Trophoblast cell (in vitro differentiated cells and primary cell): ENCODE measurements at regions not wholly inside any gene's neighbourhood (a gene's known extent, or its start where the extent isn't known, plus 50 kb on each side); places are given as distances from the start of the nearest gene placed in this dataset.

Experiments used
- DNase-seq, 2 donors: peaks; one replicate each; pipeline ENCODE4 v3.0.0-alpha.2; 2016
- H2AFZ ChIP-seq: 2 replicates; pipeline ENCODE4 v1.6.1; 2013; ENCODE audit warnings: low read length, moderate library complexity, mild to moderate bottlenecking; ENCODE audit not compliant: insufficient read depth, poor library complexity
- H2AK5ac ChIP-seq: 2 replicates; pipeline ENCODE4 v1.6.1; 2013; ENCODE audit warnings: mild to moderate bottlenecking, low read length
- H2BK120ac ChIP-seq: 2 replicates; pipeline ENCODE4 v1.6.1; 2013; ENCODE audit warnings: low read length, mild to moderate bottlenecking, moderate library complexity; ENCODE audit not compliant: insufficient read depth, poor library complexity
- H2BK12ac ChIP-seq: 2 replicates; pipeline ENCODE4 v1.6.1; 2013; ENCODE audit warnings: mild to moderate bottlenecking, low read length, moderate library complexity
- H2BK5ac ChIP-seq: 2 replicates; pipeline ENCODE4 v1.6.1; 2013; ENCODE audit warnings: low read length, low read depth, moderate library complexity, mild to moderate bottlenecking; ENCODE audit not compliant: poor library complexity
- H3K14ac ChIP-seq: 2 replicates; pipeline ENCODE4 v1.6.1; 2013; ENCODE audit warnings: mild to moderate bottlenecking, low read length
- H3K18ac ChIP-seq: 2 replicates; pipeline ENCODE4 v1.6.1; 2013; ENCODE audit warnings: mild to moderate bottlenecking, low read length
- H3K23ac ChIP-seq: 2 replicates; pipeline ENCODE4 v1.6.1; 2013; ENCODE audit warnings: low read length
- H3K27ac ChIP-seq: 2 replicates; pipeline ENCODE4 v1.5.1; 2013; ENCODE audit warnings: low read depth, mild to moderate bottlenecking, inconsistent platforms, low read length, moderate library complexity
- H3K27me3 ChIP-seq: 2 replicates; pipeline ENCODE4 v1.6.1; 2013; ENCODE audit warnings: inconsistent platforms, mild to moderate bottlenecking, low read length, moderate library complexity; ENCODE audit not compliant: insufficient read depth
- H3K36me3 ChIP-seq, 2 experiments: 1 replicate in 1 of 2; 2 replicates in 1 of 2; pipeline ENCODE4 v1.6.1; 2013; ENCODE audit warnings: low read length in 2 of 2, mild to moderate bottlenecking in 2 of 2, moderate library complexity in 1 of 2; ENCODE audit not compliant: insufficient read depth in 2 of 2, control insufficient read depth in 1 of 2
- H3K4ac ChIP-seq: 2 replicates; pipeline ENCODE4 v1.6.1; 2013; ENCODE audit warnings: low read depth, mild to moderate bottlenecking, low read length, moderate library complexity
- H3K4me1 ChIP-seq, 2 experiments: 1 replicate in 1 of 2; 2 replicates in 1 of 2; pipeline ENCODE4 v1.6.1; 2013; ENCODE audit warnings: low read length in 2 of 2, mild to moderate bottlenecking in 2 of 2, moderate library complexity in 1 of 2; ENCODE audit not compliant: insufficient read depth in 2 of 2, control insufficient read depth in 1 of 2
- H3K4me2 ChIP-seq: 2 replicates; pipeline ENCODE4 v1.6.1; 2013; ENCODE audit warnings: inconsistent platforms, mild to moderate bottlenecking, low read length, moderate library complexity
- H3K4me3 ChIP-seq: 2 replicates; pipeline ENCODE4 v1.5.1; 2013; ENCODE audit warnings: mild to moderate bottlenecking, low read depth, low read length, inconsistent platforms
- H3K79me1 ChIP-seq: one replicate; pipeline ENCODE4 v1.6.1; 2013; ENCODE audit warnings: low read length
- H3K79me2 ChIP-seq: 2 replicates; pipeline ENCODE4 v1.6.1; 2013; ENCODE audit warnings: low read length, mild to moderate bottlenecking; ENCODE audit not compliant: control insufficient read depth, insufficient read depth, poor library complexity
- H3K9ac ChIP-seq: 2 replicates; pipeline ENCODE4 v1.6.1; 2013; ENCODE audit warnings: mild to moderate bottlenecking, low read length
- H3K9me3 ChIP-seq: 2 replicates; pipeline ENCODE4 v1.6.1; 2013; ENCODE audit warnings: low read depth, mild to moderate bottlenecking, control low read depth, inconsistent platforms, low read length; ENCODE audit not compliant: insufficient read depth
- H4K12ac ChIP-seq: 2 replicates; pipeline ENCODE4 v1.6.1; 2013; ENCODE audit warnings: low read depth, mild to moderate bottlenecking, low read length, moderate library complexity
- H4K8ac ChIP-seq: 2 replicates; pipeline ENCODE4 v1.6.1; 2013; ENCODE audit warnings: low read depth, mild to moderate bottlenecking, low read length, moderate library complexity
- H4K91ac ChIP-seq: one replicate; pipeline ENCODE4 v1.6.1; 2013; ENCODE audit warnings: low read depth, mild to moderate bottlenecking, low read length, moderate library complexity
- WGBS: extraction: QIAGEN DNeasy Blood & Tissue Kit; methylation state at CpG from one replicate; pipeline ENCODE4 v1.1.7; 2013; ENCODE audit warnings: missing lambda C conversion rate; ENCODE audit not compliant: insufficient read length, insufficient coverage; ENCODE audit errors: extremely low coverage; 5-methylcytosine and 5-hydroxymethylcytosine counted together

DNA sequence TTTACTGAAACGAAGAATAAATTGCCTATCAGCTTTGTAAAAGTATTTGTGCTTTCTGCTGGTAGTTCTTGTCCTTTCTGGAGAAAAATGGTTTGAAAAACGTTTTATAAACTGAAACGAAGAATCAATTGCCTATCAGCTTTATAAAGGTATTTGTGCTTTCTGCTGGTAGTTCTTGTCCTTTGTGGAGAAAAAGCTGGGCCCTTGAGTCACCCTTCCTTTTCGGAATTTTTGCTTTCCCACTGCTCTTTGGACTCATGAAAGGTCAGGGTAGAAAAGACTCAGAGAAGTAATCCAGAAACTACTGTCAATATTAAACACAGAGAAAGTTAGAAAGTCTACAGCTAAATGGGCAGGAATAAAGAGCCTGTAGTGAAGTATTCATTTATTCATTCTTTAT, 72.8 kb downstream of the EOMES start:
- H4K12ac ChIP-seq = no peak overlapping the region
- peak in 1 of 2 donors; percentile 51 for DNase-seq
- H3K36me3 ChIP-seq = no peaks in the 10 kb centered on the region
- no peak overlapping the region for H4K8ac ChIP-seq
- no peak overlapping the region for H3K9ac ChIP-seq
- no peaks in the 10 kb centered on the region for H3K79me1 ChIP-seq
- no peak overlapping the region for H2AFZ ChIP-seq
- H2BK5ac ChIP-seq = no peak overlapping the region
- no peak overlapping the region for H3K4ac ChIP-seq
- H3K27ac ChIP-seq = no peak overlapping the region
- H2AK5ac ChIP-seq = no peak overlapping the region
- H3K4me1 ChIP-seq = no peaks in the 10 kb centered on the region
- H3K9me3 ChIP-seq = no peaks in the 10 kb centered on the region
- no peak overlapping the region for H4K91ac ChIP-seq
- no peak overlapping the region for H3K14ac ChIP-seq
- no peak overlapping the region for H3K23ac ChIP-seq
- no CpG with 5 or more reads among the region's 4 CpGs for WGBS
- H2BK12ac ChIP-seq = no peak overlapping the region
- H3K27me3 ChIP-seq = no peaks in the 10 kb centered on the region
- H3K4me2 ChIP-seq = no peak overlapping the region
- H3K4me3 ChIP-seq = no peak overlapping the region
- no peaks in the 10 kb centered on the region for H3K79me2 ChIP-seq
- no peak overlapping the region for H3K18ac ChIP-seq
- H2BK120ac ChIP-seq = no peak overlapping the region

GRCh38 chr3:27646896-27647295, 75.2 kb downstream of the EOMES start:
- H4K8ac ChIP-seq = no peak overlapping the region
- H3K9me3 ChIP-seq = no peaks in the 10 kb centered on the region
- no peaks in the 10 kb centered on the region for H3K27me3 ChIP-seq
- H2BK12ac ChIP-seq = no peak overlapping the region
- H3K4ac ChIP-seq = no peak overlapping the region
- no peak overlapping the region for H3K9ac ChIP-seq
- no peak for DNase-seq
- H2AK5ac ChIP-seq = no peak overlapping the region
- no peak overlapping the region for H3K4me2 ChIP-seq
- no peak overlapping the region for H3K4me3 ChIP-seq
- no peak overlapping the region for H3K23ac ChIP-seq
- no peaks in the 10 kb centered on the region for H3K79me1 ChIP-seq
- H2BK120ac ChIP-seq = no peak overlapping the region
- no peak overlapping the region for H3K18ac ChIP-seq
- no peaks in the 10 kb centered on the region for H3K79me2 ChIP-seq
- H4K12ac ChIP-seq = no peak overlapping the region
- H3K14ac ChIP-seq = no peak overlapping the region
- H2AFZ ChIP-seq = no peak overlapping the region
- no peaks in the 10 kb centered on the region for H3K36me3 ChIP-seq
- no peak overlapping the region for H3K27ac ChIP-seq
- H2BK5ac ChIP-seq = no peak overlapping the region
- no peaks in the 10 kb centered on the region for H3K4me1 ChIP-seq
- H4K91ac ChIP-seq = no peak overlapping the region

GRCh38 chr3:27644941-27645340, 77.2 kb downstream of the EOMES start:
- Histone ChIP-seq H3K4me1 (no peaks in the 10 kb centered on the region), H3K36me3 (no peaks in the 10 kb centered on the region)

GRCh38 chr3:27643355-27643754, 78.8 kb downstream of the EOMES start:
- Histone ChIP-seq H4K12ac (no peak overlapping the region), H3K36me3 (no peaks in the 10 kb centered on the region), H4K91ac (no peak overlapping the region), H2AK5ac (no peak overlapping the region), H3K4ac (no peak overlapping the region), H3K23ac (no peak overlapping the region), H3K27me3 (no peaks in the 10 kb centered on the region), H4K8ac (no peak overlapping the region), H2BK12ac (no peak overlapping the region), H3K4me3 (no peak overlapping the region), H3K18ac (no peak overlapping the region), H3K4me1 (no peaks in the 10 kb centered on the region), H3K27ac (no peak overlapping the region), H3K9me3 (no peaks in the 10 kb centered on the region), H3K9ac (no peak overlapping the region), H3K14ac (no peak overlapping the region), H2AFZ (no peak overlapping the region), H3K4me2 (no peak overlapping the region), H2BK120ac (no peak overlapping the region), H3K79me1 (no peaks in the 10 kb centered on the region), H3K79me2 (no peaks in the 10 kb centered on the region), H2BK5ac (no peak overlapping the region)
- no CpG with 5 or more reads among the region's 3 CpGs for WGBS
- peak in 1 of 2 donors; percentile 22 for DNase-seq

More at GRCh38 chr3:27644941-27645340, 77.2 kb downstream of the EOMES start:
- H3K79me1 ChIP-seq = no peaks in the 10 kb centered on the region
- no peak overlapping the region for H2BK120ac ChIP-seq
- H3K23ac ChIP-seq = no peak overlapping the region
- H3K27ac ChIP-seq = no peak overlapping the region
- no peak overlapping the region for H3K4me3 ChIP-seq
- WGBS = 100% methylated on average over 1 of the region's 4 CpGs
- H3K79me2 ChIP-seq = no peaks in the 10 kb centered on the region
- H2BK12ac ChIP-seq = no peak overlapping the region
- H3K9me3 ChIP-seq = no peaks in the 10 kb centered on the region
- no peak overlapping the region for H2AFZ ChIP-seq
- no peak overlapping the region for H4K12ac ChIP-seq
- H3K14ac ChIP-seq = no peak overlapping the region
- no peaks in the 10 kb centered on the region for H3K27me3 ChIP-seq
- H3K4ac ChIP-seq = no peak overlapping the region
- DNase-seq = peak in 1 of 2 donors; percentile 47
- H3K4me2 ChIP-seq = no peak overlapping the region
- H2BK5ac ChIP-seq = no peak overlapping the region
- no peak overlapping the region for H3K18ac ChIP-seq
- no peak overlapping the region for H2AK5ac ChIP-seq
- no peak overlapping the region for H4K91ac ChIP-seq
- no peak overlapping the region for H3K9ac ChIP-seq
- no peak overlapping the region for H4K8ac ChIP-seq
